ENCODE measurements at regions not wholly inside any gene's neighbourhood (a gene's known extent, or its start where the extent isn't known, plus 50 kb on each side); places are given as distances from the start of the nearest gene placed in this dataset.

DNA sequence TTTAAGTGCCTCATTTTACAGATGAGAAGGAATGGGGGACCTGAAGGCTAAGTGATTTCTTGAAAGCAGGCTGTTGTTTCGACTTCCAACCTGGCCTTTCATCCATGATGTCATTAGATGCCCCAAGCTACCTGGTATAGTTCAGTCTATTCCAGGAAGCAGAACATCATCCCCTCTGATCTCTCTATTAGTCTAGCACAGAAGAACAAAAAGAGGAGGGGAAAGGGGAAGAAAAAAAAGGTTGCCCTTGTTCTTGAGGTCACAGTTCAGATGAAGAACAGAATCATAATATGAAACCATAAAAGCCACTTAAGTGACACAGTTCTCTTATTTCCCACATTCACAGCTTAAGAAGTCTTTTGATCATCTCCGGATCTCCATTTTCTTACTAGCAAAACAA lies 386.2 kb upstream of the HNRNPA3 start:
- no peak for DNase-seq (ENCODE audit: low spot score)
- H3K9me3 Mint-ChIP-seq = no peaks in the 10 kb centered on the region

DNA sequence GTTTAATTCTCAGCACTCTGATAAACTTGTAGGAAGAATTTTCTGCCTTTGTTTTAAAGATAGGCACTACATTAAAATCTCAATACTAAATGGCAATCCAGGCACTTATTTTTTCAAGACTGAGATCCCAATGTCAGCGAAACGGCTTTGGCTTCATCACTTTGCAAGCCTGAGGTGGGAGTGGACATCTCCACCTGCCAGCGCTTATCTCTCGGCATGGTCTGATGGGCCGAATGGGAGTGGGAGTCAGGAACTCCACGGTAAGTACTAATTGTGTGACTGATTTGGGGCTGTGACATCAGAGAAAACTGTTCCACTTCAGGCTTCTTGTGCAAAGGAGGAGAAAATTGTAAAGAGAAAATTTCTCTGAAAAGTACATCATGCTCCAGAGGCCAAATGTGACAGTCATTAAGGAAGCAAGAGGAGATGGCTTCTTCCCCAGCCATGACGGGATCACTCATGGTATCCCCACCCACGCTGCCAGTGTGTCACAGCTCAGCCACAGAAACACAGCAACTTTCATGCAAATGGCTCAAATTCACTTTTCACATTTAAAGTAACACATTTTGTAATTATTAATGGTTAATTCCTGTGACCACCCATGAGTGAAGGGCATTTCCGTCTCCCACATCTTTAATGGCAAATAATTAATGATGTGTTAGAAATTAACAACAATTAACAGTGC lies 385.5 kb upstream of the HNRNPA3 start:
- intact Hi-C loops (cut with micrococcal nuclease) = loop anchor here (1.0 to 5.0 kb wide), 4 partner anchors 25 to 320 kb away; no protein-coding TSS in a partner anchor
- Mint-ChIP-seq H3K36me3 (ENCODE audit: low read depth) (no peaks in the 10 kb centered on the region), H3K27me3 (ENCODE audit: low read depth) (peaks cover 14% of the 10 kb centered on the region), H3K27ac (peak overlapping the region; percentile 73), H3K4me1 (ENCODE audit: low read depth) (peaks cover 26% of the 10 kb centered on the region), H3K9me3 (no peaks in the 10 kb centered on the region), H3K4me3 (ENCODE audit: low read depth) (no peak overlapping the region)
- DNase-seq (ENCODE audit: low spot score) = no peak

More for the DNA sequence above, 386.2 kb upstream of the HNRNPA3 start:
- intact Hi-C loops (cut with micrococcal nuclease) = loop anchor here (1.0 to 5.0 kb wide), 4 partner anchors 26 to 321 kb away; no protein-coding TSS in a partner anchor
- peak overlapping the region; percentile 73 for H3K27ac Mint-ChIP-seq
- H3K27me3 Mint-ChIP-seq (ENCODE audit: low read depth) = peaks cover 12% of the 10 kb centered on the region
- H3K36me3 Mint-ChIP-seq (ENCODE audit: low read depth) = no peaks in the 10 kb centered on the region
- H3K4me1 Mint-ChIP-seq (ENCODE audit: low read depth) = peaks cover 28% of the 10 kb centered on the region
- H3K4me3 Mint-ChIP-seq (ENCODE audit: low read depth) = no peak overlapping the region

DNA sequence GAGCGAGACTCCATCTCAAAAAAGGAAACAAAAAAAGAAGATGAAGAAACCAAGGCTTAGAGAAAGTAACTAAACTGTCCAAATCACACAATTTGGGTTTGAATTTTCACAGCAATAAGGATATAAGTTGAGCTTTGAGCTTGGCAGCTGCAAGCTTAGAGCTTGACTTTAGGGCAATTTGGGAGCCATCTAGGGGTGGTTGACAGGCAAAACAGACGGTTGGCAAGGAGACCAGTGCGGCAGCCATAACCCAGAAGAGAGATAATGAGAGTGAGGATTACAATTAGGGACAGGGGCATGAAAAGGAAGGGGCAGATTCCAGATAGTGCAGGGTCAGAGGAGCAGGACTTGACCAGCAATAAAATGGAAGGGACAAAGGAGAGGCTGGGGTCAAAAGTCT lies 382.2 kb upstream of the HNRNPA3 start:
- Mint-ChIP-seq H3K36me3 (ENCODE audit: low read depth) (no peaks in the 10 kb centered on the region), H3K27ac (no peak overlapping the region), H3K9me3 (no peaks in the 10 kb centered on the region), H3K4me3 (ENCODE audit: low read depth) (no peak overlapping the region), H3K4me1 (ENCODE audit: low read depth) (peaks cover 17% of the 10 kb centered on the region), H3K27me3 (ENCODE audit: low read depth) (peaks cover 16% of the 10 kb centered on the region)
- DNase-seq (ENCODE audit: low spot score) = no peak
- intact Hi-C loops (cut with micrococcal nuclease) = no loop called here

DNA sequence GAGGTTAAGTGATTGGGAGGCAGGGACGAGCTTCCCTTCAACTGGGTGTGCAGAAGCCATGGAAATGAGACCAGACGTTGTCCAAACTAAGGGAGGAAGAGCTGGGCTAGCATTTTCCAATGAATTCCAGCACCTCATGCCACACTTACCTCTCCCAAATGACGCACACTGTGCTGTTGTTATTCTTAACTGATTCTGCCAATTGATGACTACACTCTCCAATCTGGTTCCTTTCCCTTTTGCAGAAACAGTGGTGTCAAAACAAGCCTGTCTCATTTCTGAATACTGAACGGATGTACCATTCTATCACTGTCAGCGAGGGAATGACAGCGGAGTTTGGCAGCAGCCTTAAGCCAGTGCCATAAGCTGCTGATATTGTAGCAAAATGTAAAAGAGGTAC lies 380.5 kb upstream of the HNRNPA3 start:
- no peaks in the 10 kb centered on the region for H3K9me3 Mint-ChIP-seq
- no peak overlapping the region for H3K4me3 Mint-ChIP-seq (ENCODE audit: low read depth)
- DNase-seq (ENCODE audit: low spot score) = no peak
- peaks cover 6% of the 10 kb centered on the region for H3K4me1 Mint-ChIP-seq (ENCODE audit: low read depth)
- intact Hi-C loops (cut with micrococcal nuclease) = no loop called here
- H3K27ac Mint-ChIP-seq = no peak overlapping the region
- H3K27me3 Mint-ChIP-seq (ENCODE audit: low read depth) = peaks cover 28% of the 10 kb centered on the region
- no peaks in the 10 kb centered on the region for H3K36me3 Mint-ChIP-seq (ENCODE audit: low read depth)

DNA sequence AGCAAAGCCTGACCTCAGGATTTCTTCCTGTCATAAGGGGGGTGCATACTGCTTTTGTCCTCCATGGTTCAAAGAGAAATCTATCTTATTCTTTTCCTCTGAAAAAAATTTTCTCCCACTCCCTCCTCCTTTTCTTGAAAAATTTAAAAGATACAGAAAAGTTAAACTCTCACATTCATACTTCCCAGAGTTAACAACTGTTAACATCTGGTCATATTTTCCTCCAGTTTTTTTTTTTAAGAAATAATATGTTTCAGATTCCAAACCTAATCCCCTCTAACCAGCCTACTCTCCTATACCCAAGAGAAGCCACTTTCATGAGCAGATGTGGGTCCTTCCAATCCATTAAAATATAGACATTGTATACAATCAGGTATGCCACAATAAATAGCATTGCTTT lies 378.9 kb upstream of the HNRNPA3 start:
- intact Hi-C loops (cut with micrococcal nuclease) = no loop called here
- H3K4me3 Mint-ChIP-seq (ENCODE audit: low read depth) = no peak overlapping the region
- H3K9me3 Mint-ChIP-seq = no peaks in the 10 kb centered on the region

DNA sequence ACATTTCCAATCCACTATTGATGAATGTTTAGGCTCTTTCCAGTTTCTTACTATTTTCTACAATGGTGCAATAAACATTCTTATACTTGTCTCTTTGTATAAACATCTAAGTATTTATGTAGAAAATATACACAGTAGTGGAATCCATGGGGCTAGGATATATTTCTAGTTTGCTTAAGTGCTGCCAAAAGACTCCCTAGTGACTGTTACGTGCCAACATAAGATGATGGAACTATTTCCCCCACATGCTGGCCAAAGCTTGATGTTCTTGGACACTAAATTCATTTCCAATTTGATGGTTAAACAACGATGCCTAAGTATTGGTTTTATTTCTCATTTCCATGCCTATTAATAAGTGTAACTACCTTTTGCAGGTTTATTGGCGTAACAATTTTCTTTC lies 378.4 kb upstream of the HNRNPA3 start:
- no peak for DNase-seq (ENCODE audit: low spot score)
- H3K4me3 Mint-ChIP-seq (ENCODE audit: low read depth) = no peak overlapping the region
- H3K9me3 Mint-ChIP-seq = no peaks in the 10 kb centered on the region
- no peak overlapping the region for H3K27ac Mint-ChIP-seq
- no peaks in the 10 kb centered on the region for H3K4me1 Mint-ChIP-seq (ENCODE audit: low read depth)
- H3K36me3 Mint-ChIP-seq (ENCODE audit: low read depth) = no peaks in the 10 kb centered on the region
- peaks cover 35% of the 10 kb centered on the region for H3K27me3 Mint-ChIP-seq (ENCODE audit: low read depth)
- intact Hi-C loops (cut with micrococcal nuclease) = no loop called here

More for the DNA sequence above, 378.9 kb upstream of the HNRNPA3 start:
- no peak overlapping the region for H3K27ac Mint-ChIP-seq
- H3K27me3 Mint-ChIP-seq (ENCODE audit: low read depth) = peaks cover 34% of the 10 kb centered on the region
- no peaks in the 10 kb centered on the region for H3K36me3 Mint-ChIP-seq (ENCODE audit: low read depth)
- DNase-seq (ENCODE audit: low spot score) = no peak
- no peaks in the 10 kb centered on the region for H3K4me1 Mint-ChIP-seq (ENCODE audit: low read depth)

DNA sequence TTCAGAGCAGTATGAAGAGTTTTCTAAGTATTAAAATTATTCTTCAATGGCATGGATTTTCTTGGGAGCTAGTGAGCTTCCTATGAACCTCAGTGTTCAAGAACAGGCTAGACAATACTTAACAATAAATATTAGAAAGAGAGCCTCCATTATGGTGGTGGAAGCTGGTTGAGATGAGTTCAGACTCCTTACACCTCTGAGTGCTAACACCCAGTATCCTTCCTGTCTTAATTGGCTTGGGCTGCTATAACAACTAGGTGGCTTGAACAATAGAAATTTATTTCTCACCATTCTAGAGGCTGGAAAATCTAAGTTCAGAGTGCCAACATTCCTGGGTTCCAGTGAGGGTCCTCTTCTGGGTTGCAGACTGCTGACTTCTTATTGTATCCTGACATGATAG lies 369.4 kb upstream of the HNRNPA3 start:
- DNase-seq (ENCODE audit: low spot score) = no peak
- H3K4me3 Mint-ChIP-seq (ENCODE audit: low read depth) = no peak overlapping the region
- intact Hi-C loops (cut with micrococcal nuclease) = no loop called here
- H3K9me3 Mint-ChIP-seq = no peaks in the 10 kb centered on the region
- peaks cover 6% of the 10 kb centered on the region for H3K4me1 Mint-ChIP-seq (ENCODE audit: low read depth)
- H3K27ac Mint-ChIP-seq = no peak overlapping the region
- H3K27me3 Mint-ChIP-seq (ENCODE audit: low read depth) = peaks cover 21% of the 10 kb centered on the region
- no peaks in the 10 kb centered on the region for H3K36me3 Mint-ChIP-seq (ENCODE audit: low read depth)

DNA sequence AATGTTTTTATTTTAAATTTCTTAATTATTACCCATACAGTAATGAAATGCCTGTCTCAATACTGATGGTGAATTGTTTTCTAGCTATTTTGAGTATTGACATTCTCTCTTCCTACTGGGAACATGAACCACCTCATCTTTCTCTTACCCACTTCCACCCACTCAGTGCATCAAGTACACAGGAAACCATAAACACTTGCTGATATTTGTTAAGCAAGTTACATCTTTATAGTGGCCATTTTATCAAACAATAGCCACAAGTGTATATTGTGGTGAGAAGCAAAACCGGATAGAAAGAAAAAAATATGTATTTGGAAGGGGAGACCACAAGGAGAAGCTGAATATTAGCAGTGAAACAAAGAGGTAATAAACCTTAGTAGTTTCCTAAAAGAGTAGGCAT lies 368.1 kb upstream of the HNRNPA3 start:
- Mint-ChIP-seq H3K9me3 (no peaks in the 10 kb centered on the region), H3K4me3 (ENCODE audit: low read depth) (no peak overlapping the region), H3K4me1 (ENCODE audit: low read depth) (peaks cover 6% of the 10 kb centered on the region), H3K36me3 (ENCODE audit: low read depth) (no peaks in the 10 kb centered on the region), H3K27ac (no peak overlapping the region), H3K27me3 (ENCODE audit: low read depth) (peaks cover 15% of the 10 kb centered on the region)
- no peak for DNase-seq (ENCODE audit: low spot score)
- intact Hi-C loops (cut with micrococcal nuclease) = no loop called here

DNA sequence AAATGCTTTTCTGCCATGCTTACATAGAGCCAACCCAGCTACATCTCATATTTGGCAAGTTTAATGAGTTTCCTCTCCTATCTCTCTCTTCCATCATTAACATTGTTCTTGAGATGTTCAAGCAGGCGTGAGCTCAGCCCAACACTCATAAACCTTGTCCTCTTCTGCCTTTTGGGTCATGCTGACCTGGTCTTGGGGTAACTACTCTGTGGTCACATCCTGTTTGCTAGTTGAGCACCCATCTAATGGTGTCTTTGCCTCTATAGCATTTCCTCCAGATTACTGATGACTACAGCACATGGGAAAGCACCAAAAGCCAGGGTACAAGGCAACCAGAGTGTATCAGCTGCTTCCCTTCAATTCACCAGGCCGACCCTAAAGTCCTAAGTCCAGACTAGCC lies 366.9 kb upstream of the HNRNPA3 start:
- H3K27me3 Mint-ChIP-seq (ENCODE audit: low read depth) = peaks cover 17% of the 10 kb centered on the region
- no peaks in the 10 kb centered on the region for H3K36me3 Mint-ChIP-seq (ENCODE audit: low read depth)
- intact Hi-C loops (cut with micrococcal nuclease) = no loop called here
- H3K9me3 Mint-ChIP-seq = no peaks in the 10 kb centered on the region
- H3K4me1 Mint-ChIP-seq (ENCODE audit: low read depth) = peaks cover 6% of the 10 kb centered on the region
- DNase-seq (ENCODE audit: low spot score) = no peak
- H3K27ac Mint-ChIP-seq = no peak overlapping the region
- H3K4me3 Mint-ChIP-seq (ENCODE audit: low read depth) = no peak overlapping the region

DNA sequence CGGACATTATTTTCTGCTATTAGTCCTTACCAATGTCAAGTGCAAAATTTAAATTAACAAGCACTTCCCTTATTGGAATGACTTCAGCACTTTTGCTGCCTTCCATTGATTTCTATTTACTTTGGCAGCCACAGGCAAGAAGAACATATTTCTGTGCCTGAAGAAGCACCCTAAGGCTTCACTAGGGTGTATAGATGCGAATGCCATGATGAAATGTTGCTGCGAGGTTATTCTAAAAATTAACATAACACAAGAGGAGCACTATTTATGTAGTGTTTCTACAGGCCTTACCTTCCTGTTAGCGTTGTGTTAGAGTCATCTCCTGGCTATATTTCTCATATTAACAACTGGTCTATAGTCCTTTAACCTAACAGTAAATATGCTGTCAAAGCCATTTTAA lies 365.0 kb upstream of the HNRNPA3 start:
- Mint-ChIP-seq H3K27ac (no peak overlapping the region), H3K4me3 (ENCODE audit: low read depth) (no peak overlapping the region), H3K36me3 (ENCODE audit: low read depth) (no peaks in the 10 kb centered on the region), H3K4me1 (ENCODE audit: low read depth) (peaks cover 10% of the 10 kb centered on the region), H3K27me3 (ENCODE audit: low read depth) (peaks cover 17% of the 10 kb centered on the region), H3K9me3 (no peaks in the 10 kb centered on the region)
- no peak for DNase-seq (ENCODE audit: low spot score)
- intact Hi-C loops (cut with micrococcal nuclease) = no loop called here

DNA sequence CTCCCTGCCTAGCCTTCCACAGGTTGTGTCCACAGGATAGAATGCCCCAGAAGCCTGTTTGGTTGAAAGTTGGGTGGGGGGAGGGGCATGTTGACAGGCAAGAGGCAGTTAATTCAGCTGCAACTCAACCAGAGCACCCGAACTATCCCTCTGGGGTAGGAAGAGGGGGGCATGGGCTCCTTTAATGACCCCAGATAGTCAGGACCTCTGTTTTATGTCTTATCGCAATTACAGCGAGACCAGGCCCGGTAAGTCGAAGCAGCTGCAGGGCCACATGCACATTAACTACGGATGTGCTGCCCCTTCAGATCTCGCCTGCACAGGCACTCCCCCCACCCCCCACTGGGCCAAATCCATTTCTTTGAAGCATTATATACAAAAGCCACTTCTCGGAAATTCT lies 363.8 kb upstream of the HNRNPA3 start:
- Mint-ChIP-seq H3K9me3 (no peaks in the 10 kb centered on the region), H3K4me3 (ENCODE audit: low read depth) (no peak overlapping the region), H3K4me1 (ENCODE audit: low read depth) (peaks cover 19% of the 10 kb centered on the region), H3K27ac (no peak overlapping the region), H3K27me3 (ENCODE audit: low read depth) (peaks cover 14% of the 10 kb centered on the region), H3K36me3 (ENCODE audit: low read depth) (no peaks in the 10 kb centered on the region)
- no peak for DNase-seq (ENCODE audit: low spot score)
- intact Hi-C loops (cut with micrococcal nuclease) = no loop called here

DNA sequence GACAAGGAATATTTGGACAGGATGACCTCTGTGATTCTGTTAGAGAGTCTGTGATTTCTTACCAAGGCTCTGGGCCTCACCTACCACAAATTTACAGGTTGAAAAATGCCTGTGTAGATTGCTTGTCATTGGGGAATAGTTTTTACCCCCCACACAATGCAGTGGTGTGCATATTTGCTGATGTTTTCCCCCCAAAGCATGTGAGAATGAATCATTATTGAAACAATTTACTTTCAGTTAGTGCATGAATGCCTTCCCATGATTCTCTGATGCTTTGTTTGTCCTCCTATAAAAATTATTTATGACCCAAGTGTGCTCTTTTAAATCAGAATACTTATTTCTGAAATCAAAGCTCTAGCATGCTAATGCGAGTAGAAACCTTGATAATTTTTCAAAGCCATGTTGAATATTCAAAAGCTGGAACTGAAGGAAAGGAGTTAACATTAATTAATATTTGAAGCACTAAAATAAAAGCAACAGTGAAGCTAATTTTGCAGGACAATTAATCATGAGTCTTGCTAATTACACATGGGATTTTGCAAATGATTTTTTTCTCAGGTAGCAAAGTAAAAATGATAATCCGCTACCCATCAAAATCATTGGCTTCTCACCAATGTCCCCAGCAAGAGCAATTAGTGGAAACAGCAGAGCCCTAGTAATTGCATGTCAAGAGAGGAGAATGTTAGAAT lies 361.2 kb upstream of the HNRNPA3 start:
- intact Hi-C loops (cut with micrococcal nuclease) = no loop called here
- peaks cover 2% of the 10 kb centered on the region for H3K27me3 Mint-ChIP-seq (ENCODE audit: low read depth)
- no peak overlapping the region for H3K27ac Mint-ChIP-seq
- H3K4me3 Mint-ChIP-seq (ENCODE audit: low read depth) = no peak overlapping the region
- peaks cover 5% of the 10 kb centered on the region for H3K36me3 Mint-ChIP-seq (ENCODE audit: low read depth)
- DNase-seq (ENCODE audit: low spot score) = no peak
- peaks cover 34% of the 10 kb centered on the region for H3K4me1 Mint-ChIP-seq (ENCODE audit: low read depth)
- H3K9me3 Mint-ChIP-seq = peaks cover 4% of the 10 kb centered on the region

DNA sequence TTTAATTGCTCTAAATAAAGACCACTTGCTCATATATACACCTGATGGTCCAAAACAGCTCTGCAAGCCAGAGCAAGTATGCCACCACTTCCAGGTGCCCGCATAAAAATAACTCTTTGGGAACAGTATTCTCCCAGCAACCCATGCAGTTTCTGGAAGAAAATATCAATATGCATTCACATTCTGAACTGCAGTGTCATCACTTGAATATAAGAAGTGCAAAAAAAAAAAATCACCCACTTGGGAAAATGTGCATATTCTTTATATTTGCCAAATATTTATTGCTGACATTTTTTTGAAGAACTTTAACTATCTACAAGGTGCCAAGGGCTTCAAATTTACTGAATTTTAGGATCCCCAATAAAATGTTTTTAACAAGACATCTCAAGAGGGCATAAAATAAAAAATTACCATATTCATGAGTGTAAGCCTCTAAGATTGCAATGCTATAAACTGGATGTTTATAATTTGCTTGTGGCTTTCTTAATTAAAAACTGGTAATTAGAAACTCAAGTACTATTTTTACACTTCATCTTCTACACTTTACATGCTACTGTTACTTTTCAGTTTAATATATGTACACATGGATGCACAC lies 360.6 kb upstream of the HNRNPA3 start:
- intact Hi-C loops (cut with micrococcal nuclease) = loop anchor here (1.0 kb wide), 1 partner anchor 26 kb away; no protein-coding TSS in a partner anchor
- Mint-ChIP-seq H3K36me3 (ENCODE audit: low read depth) (peaks cover 5% of the 10 kb centered on the region), H3K27ac (no peak overlapping the region), H3K9me3 (peaks cover 4% of the 10 kb centered on the region), H3K4me1 (ENCODE audit: low read depth) (peaks cover 39% of the 10 kb centered on the region), H3K27me3 (ENCODE audit: low read depth) (peaks cover 2% of the 10 kb centered on the region), H3K4me3 (ENCODE audit: low read depth) (no peak overlapping the region)
- no peak for DNase-seq (ENCODE audit: low spot score)
